SK-N-SH (cell line): ENCODE measurements at regions not wholly inside any gene's neighbourhood (a gene's known extent, or its start where the extent isn't known, plus 50 kb on each side); places are given as distances from the start of the nearest gene placed in this dataset.

Source experiments
- CTCF ChIA-PET: fragments of 300-600, 350-600 bp; formaldehyde crosslinking; extraction: SDS; loops from one replicate; lab custom pipeline; 2021; lab: Yijun Ruan, JAX
- POLR2A ChIA-PET: fragments of 350-600 bp; sonication (Branson Sonifier 250); formaldehyde crosslinking; extraction: SDS; loops from one replicate; lab custom pipeline; 2020; ENCODE audit warnings: antibody characterized with exemption, inconsistent platforms; lab: Yijun Ruan, JAX
- DNase-seq: peaks from one replicate; pipeline ENCODE4 v3.0.0; 2012
- H2AFZ ChIP-seq: fragments of 200-600 bp; sonication (generic); 2 replicates; pipeline ENCODE4 v1.8.1; 2016; ENCODE audit warnings: antibody characterized with exemption, mild to moderate bottlenecking, low read depth
- H3F3A ChIP-seq: fragments of 200-600 bp; sonication (generic); replicated peaks from 2 replicates; pipeline ENCODE3; 2016; ENCODE audit warnings: antibody characterized with exemption, mild to moderate bottlenecking; ENCODE audit not compliant: insufficient read depth
- H3K27ac ChIP-seq, 2 experiments: fragments of 200-500 bp in 1 of 2; fragments of 200-600 bp in 1 of 2; sonication (Bioruptor generic) in 1 of 2; sonication (generic), shearing (Covaris generic) in 1 of 2; 2 replicates each; pipeline versions ENCODE4 v1.5.1 to v1.6.1; 2014 to 2016; ENCODE audit warnings: low read depth in 2 of 2, inconsistent platforms in 1 of 2, low read length in 1 of 2, mild to moderate bottlenecking in 1 of 2, mixed read lengths in 1 of 2
- H3K27me3 ChIP-seq: fragments of 200-600 bp; sonication (generic), shearing (Covaris generic); 2 replicates; pipeline ENCODE4 v1.6.1; 2016; ENCODE audit warnings: mixed run types; ENCODE audit not compliant: insufficient read depth
- H3K36me3 ChIP-seq, 2 experiments: fragments of 200-500 bp in 1 of 2; fragments of 200-600 bp in 1 of 2; sonication (Bioruptor generic) in 1 of 2; sonication (generic) in 1 of 2; replicated peaks in 1 of 2; 2 replicates each; pipeline versions ENCODE3 to v1.5.1; 2014 to 2016; ENCODE audit warnings: low read length in 1 of 2, mild to moderate bottlenecking in 1 of 2; ENCODE audit not compliant: insufficient read depth in 2 of 2, control insufficient read depth in 1 of 2
- H3K4me1 ChIP-seq, 2 experiments: fragments of 200-500 bp in 1 of 2; fragments of 200-600 bp in 1 of 2; sonication (Bioruptor generic) in 1 of 2; sonication (generic), shearing (Covaris generic) in 1 of 2; 2 replicates each; pipeline versions ENCODE4 v1.5.1 to v1.6.1; 2014 to 2016; ENCODE audit warnings: low read depth in 1 of 2, low read length in 1 of 2, mixed run types in 1 of 2; ENCODE audit not compliant: insufficient read depth in 2 of 2, control insufficient read depth in 1 of 2
- H3K4me2 ChIP-seq: fragments of 200-600 bp; sonication (generic), shearing (Covaris generic); 2 replicates; pipeline ENCODE4 v1.6.1; 2017; ENCODE audit warnings: mixed run types
- H3K4me3 ChIP-seq, 2 experiments: fragments of 200-500 bp in 1 of 2; fragments of 200-600 bp in 1 of 2; sonication (Bioruptor generic) in 1 of 2; sonication (generic), shearing (Covaris generic) in 1 of 2; 2 replicates each; pipeline versions ENCODE4 v1.5.1 to v1.8.1; 2014 to 2016; ENCODE audit warnings: low read depth in 2 of 2, inconsistent platforms in 1 of 2, low read length in 1 of 2, mild to moderate bottlenecking in 1 of 2, mixed read lengths in 1 of 2, moderate library complexity in 1 of 2
- H3K79me2 ChIP-seq: fragments of 200-600 bp; sonication (generic); 2 replicates; pipeline ENCODE4 v1.8.1; 2017; ENCODE audit warnings: mild to moderate bottlenecking; ENCODE audit not compliant: insufficient read depth
- H3K9ac ChIP-seq: fragments of 200-600 bp; sonication (generic); 2 replicates; pipeline ENCODE4 v1.6.1; 2017; ENCODE audit warnings: mixed run types
- H3K9me2 ChIP-seq: fragments of 200-600 bp; sonication (generic); 2 replicates; pipeline ENCODE4 v1.6.1; 2017; ENCODE audit warnings: mixed run types
- H3K9me3 ChIP-seq: fragments of 200-600 bp; sonication (generic); 2 replicates; pipeline ENCODE4 v1.6.1; 2017; ENCODE audit warnings: mixed run types, mild to moderate bottlenecking, moderate library complexity
- H4K20me1 ChIP-seq: fragments of 200-600 bp; sonication (generic); 2 replicates; pipeline ENCODE4 v1.6.1; 2017; ENCODE audit warnings: mild to moderate bottlenecking, mixed run types; ENCODE audit not compliant: insufficient read depth
- CHD2 ChIP-seq: fragments of 150-350 bp; IDR thresholded peaks from 2 replicates; pipeline ENCODE4 v1.6.1; 2018; ENCODE audit warnings: low read length; ENCODE audit not compliant: partially characterized antibody
- EP300 ChIP-seq, 2 experiments: IDR thresholded peaks; 2 replicates each; pipeline versions ENCODE4 v1.4.0 to v1.6.1; 2012; ENCODE audit warnings: borderline replicate concordance in 1 of 2, low read depth in 1 of 2, low read length in 1 of 2
- EZH2phosphoT487 ChIP-seq: fragments of 200-600 bp; sonication (generic); IDR thresholded peaks from 2 replicates; pipeline ENCODE4 v1.6.1; 2017; ENCODE audit warnings: low read depth, mixed run types, mild to moderate bottlenecking, antibody characterized with exemption, moderate library complexity, borderline replicate concordance
- GATA2 ChIP-seq: sonication (generic); formaldehyde crosslinking; IDR thresholded peaks from 2 replicates; pipeline ENCODE4 v1.5.0; 2020; ENCODE audit warnings: mild to moderate bottlenecking, missing genetic modification reagents
- JUND ChIP-seq: IDR thresholded peaks from 2 replicates; pipeline ENCODE4 v1.4.0; 2012
- MEF2A ChIP-seq: IDR thresholded peaks from 2 replicates; pipeline ENCODE4 v1.4.0; 2012; ENCODE audit warnings: low read depth, borderline replicate concordance
- NRF1 ChIP-seq: IDR thresholded peaks from 2 replicates; pipeline ENCODE4 v1.6.1; 2012; ENCODE audit warnings: low read depth, mild to moderate bottlenecking, low read length
- SIN3A ChIP-seq: IDR thresholded peaks from 2 replicates; pipeline ENCODE4 v1.6.1; 2012; ENCODE audit warnings: low read depth, mild to moderate bottlenecking, low read length, moderate library complexity, borderline replicate concordance
- TEAD4 ChIP-seq: IDR thresholded peaks from 2 replicates; pipeline ENCODE4 v1.4.0; 2012; ENCODE audit warnings: mild to moderate bottlenecking, borderline replicate concordance; ENCODE audit not compliant: insufficient read depth
- YY1 ChIP-seq: IDR thresholded peaks from 2 replicates; pipeline ENCODE4 v1.4.0; 2012; ENCODE audit warnings: low read depth, mild to moderate bottlenecking
- ZBTB33 ChIP-seq: IDR thresholded peaks from 2 replicates; pipeline ENCODE4 v1.4.0; 2012; ENCODE audit warnings: low read depth, borderline replicate concordance
- WGBS: methylation state at CpG from one replicate; pipeline ENCODE4 v1.1.6; 2017; ENCODE audit warnings: low lambda C conversion rate; 5-methylcytosine and 5-hydroxymethylcytosine counted together
- TF ChIP-seq, protein P1 (sequence below): fragments of 150-350 bp; IDR thresholded peaks from 2 replicates; pipeline ENCODE4 v1.6.1; 2017; ENCODE audit warnings: antibody characterized with exemption, low read length, low read depth, borderline replicate concordance
- TF ChIP-seq, protein P2 (sequence below): fragments of 200-600 bp; sonication (generic); IDR thresholded peaks from 2 replicates; pipeline ENCODE4 v1.6.1; 2017; ENCODE audit warnings: antibody characterized with exemption, mild to moderate bottlenecking, moderate library complexity
- TF ChIP-seq, protein P3 (sequence below): IDR thresholded peaks from 2 replicates; pipeline ENCODE4 v1.4.0; 2012; ENCODE audit warnings: low read depth

DNA sequence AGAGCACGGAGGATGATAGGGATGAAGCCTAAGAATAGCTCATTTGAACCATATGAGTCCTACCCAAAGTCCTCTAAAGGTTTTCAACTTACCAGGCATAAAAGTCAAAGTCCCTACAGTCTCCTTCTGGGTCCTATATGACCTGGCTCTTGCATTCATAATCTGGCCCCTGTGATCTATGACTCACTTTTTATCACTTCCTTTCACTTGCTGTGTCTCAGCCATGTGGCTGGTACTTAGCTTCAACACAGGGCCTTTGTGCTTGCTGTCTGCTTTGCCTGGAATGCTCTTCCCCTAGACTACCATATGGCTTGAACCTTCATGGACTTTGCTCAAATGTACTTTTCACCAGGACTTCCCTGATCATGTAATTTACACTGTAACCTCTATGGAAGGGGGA is 137.6 kb upstream of the TMTC1 start:
- no peak for TF ChIP-seq ZBTB33
- no peak for TF ChIP-seq CHD2
- TF ChIP-seq, protein P1, sequence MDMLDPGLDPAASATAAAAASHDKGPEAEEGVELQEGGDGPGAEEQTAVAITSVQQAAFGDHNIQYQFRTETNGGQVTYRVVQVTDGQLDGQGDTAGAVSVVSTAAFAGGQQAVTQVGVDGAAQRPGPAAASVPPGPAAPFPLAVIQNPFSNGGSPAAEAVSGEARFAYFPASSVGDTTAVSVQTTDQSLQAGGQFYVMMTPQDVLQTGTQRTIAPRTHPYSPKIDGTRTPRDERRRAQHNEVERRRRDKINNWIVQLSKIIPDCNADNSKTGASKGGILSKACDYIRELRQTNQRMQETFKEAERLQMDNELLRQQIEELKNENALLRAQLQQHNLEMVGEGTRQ = no peak
- TF ChIP-seq EZH2phosphoT487 = no peak
- TF ChIP-seq EP300 (IDR thresholded peaks at IDR 0.05; ENCODE audit: borderline replicate concordance in 1 of 2, low read depth in 1 of 2, low read length in 1 of 2) = no peak
- no peak for TF ChIP-seq NRF1
- TF ChIP-seq, protein P2, sequence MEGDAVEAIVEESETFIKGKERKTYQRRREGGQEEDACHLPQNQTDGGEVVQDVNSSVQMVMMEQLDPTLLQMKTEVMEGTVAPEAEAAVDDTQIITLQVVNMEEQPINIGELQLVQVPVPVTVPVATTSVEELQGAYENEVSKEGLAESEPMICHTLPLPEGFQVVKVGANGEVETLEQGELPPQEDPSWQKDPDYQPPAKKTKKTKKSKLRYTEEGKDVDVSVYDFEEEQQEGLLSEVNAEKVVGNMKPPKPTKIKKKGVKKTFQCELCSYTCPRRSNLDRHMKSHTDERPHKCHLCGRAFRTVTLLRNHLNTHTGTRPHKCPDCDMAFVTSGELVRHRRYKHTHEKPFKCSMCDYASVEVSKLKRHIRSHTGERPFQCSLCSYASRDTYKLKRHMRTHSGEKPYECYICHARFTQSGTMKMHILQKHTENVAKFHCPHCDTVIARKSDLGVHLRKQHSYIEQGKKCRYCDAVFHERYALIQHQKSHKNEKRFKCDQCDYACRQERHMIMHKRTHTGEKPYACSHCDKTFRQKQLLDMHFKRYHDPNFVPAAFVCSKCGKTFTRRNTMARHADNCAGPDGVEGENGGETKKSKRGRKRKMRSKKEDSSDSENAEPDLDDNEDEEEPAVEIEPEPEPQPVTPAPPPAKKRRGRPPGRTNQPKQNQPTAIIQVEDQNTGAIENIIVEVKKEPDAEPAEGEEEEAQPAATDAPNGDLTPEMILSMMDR = no peak
- no peak for TF ChIP-seq JUND
- TF ChIP-seq TEAD4 = no peak
- no peak for TF ChIP-seq YY1
- TF ChIP-seq, protein P3, sequence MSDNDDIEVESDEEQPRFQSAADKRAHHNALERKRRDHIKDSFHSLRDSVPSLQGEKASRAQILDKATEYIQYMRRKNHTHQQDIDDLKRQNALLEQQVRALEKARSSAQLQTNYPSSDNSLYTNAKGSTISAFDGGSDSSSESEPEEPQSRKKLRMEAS = no peak
- no peak for TF ChIP-seq SIN3A
- no peak for TF ChIP-seq MEF2A
- TF ChIP-seq GATA2 (CRISPR knock-in tag) = no peak
- ChIA-PET POLR2A (no interaction called here), CTCF (no interaction called here)
- H3K4me3 ChIP-seq = no peak overlapping the region
- H3K79me2 ChIP-seq = no peaks in the 10 kb centered on the region
- H3K27me3 ChIP-seq = no peaks in the 10 kb centered on the region
- H2AFZ ChIP-seq = no peak overlapping the region
- H3F3A ChIP-seq = no peaks in the 10 kb centered on the region
- no peaks in the 10 kb centered on the region for H3K9me3 ChIP-seq
- no peak overlapping the region for H3K27ac ChIP-seq
- no peaks in the 10 kb centered on the region for H3K36me3 ChIP-seq
- peaks cover 0 to 4% of the 10 kb centered on the region in 2 experiments; a peak in 1 of 4 replicates for H3K4me1 ChIP-seq
- H3K4me2 ChIP-seq = no peak overlapping the region
- DNase-seq = no peak
- 6% methylated on average over 1 of the region's 1 CpG for WGBS
- H3K9me2 ChIP-seq = no peaks in the 10 kb centered on the region
- no peaks in the 10 kb centered on the region for H4K20me1 ChIP-seq
- H3K9ac ChIP-seq = no peak overlapping the region
